Nephron progenitor cell (in vitro differentiated cells): ENCODE measurements at regions not wholly inside any gene's neighbourhood (a gene's known extent, or its start where the extent isn't known, plus 50 kb on each side); places are given as distances from the start of the nearest gene placed in this dataset.

Source experiments
- DNase-seq: peaks from one replicate; pipeline ENCODE4 v3.0.0; 2021
- H3K27ac Mint-ChIP-seq: 2 replicates; pipeline ENCODE4 v1.8.0; 2021; ENCODE audit warnings: mild to moderate bottlenecking, moderate library complexity, mixed read lengths
- H3K27me3 Mint-ChIP-seq: 2 replicates; pipeline ENCODE4 v1.8.0; 2021; ENCODE audit warnings: mild to moderate bottlenecking, low read depth, mixed read lengths; ENCODE audit not compliant: poor library complexity
- H3K36me3 Mint-ChIP-seq: 2 replicates; pipeline ENCODE4 v1.8.0; 2021; ENCODE audit warnings: low read depth, mixed read lengths
- H3K4me1 Mint-ChIP-seq: 2 replicates; pipeline ENCODE4 v1.8.0; 2021; ENCODE audit warnings: mixed read lengths
- H3K4me3 Mint-ChIP-seq: 2 replicates; pipeline ENCODE4 v1.8.0; 2021; ENCODE audit warnings: mild to moderate bottlenecking, moderate library complexity, mixed read lengths
- H3K9me3 Mint-ChIP-seq: 2 replicates; pipeline ENCODE4 v1.8.0; 2021; ENCODE audit warnings: mild to moderate bottlenecking, moderate library complexity, mixed read lengths
- TF ChIP-seq, protein P1 (sequence below): fragments of 200-600 bp; sonication (generic); IDR thresholded peaks from 2 replicates; pipeline ENCODE4 v1.5.0; 2021; ENCODE audit warnings: antibody characterized with exemption

DNA sequence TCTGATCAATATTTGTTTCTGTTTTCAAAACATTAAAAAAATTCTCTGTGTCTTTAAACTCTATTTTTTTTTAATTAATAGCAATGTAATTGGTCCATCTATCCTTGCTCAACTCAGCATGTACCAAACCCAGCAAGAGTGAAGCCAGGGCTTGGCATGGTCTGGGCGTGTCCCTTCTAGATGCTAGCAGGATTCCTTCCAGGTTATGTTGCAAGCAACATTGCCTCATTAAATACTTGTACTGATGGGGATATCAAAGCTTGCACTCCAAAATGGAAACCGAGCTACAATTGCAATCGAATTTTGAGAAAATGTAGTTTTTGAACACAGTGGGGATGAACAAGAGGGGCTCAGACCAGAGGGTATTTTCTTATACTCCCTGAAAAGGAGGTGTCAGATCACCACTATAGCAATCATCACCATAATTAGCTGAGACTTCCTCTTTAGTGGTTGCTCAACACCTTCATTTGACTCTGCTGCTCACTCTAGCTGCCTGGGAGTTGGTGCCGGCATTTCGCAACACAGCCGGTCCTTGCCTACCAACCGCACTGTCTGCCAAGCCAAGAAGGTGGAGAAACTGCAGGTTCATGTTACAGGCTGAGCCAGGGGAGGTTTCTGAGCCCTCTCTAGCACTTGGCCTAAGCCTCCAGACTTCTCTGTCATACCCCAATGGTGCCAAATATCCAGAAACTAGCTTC lies 67.8 kb upstream of the RALGAPA2 start:
- H3K27ac Mint-ChIP-seq: no peak overlapping the region
- peaks cover 5% of the 10 kb centered on the region for H3K27me3 Mint-ChIP-seq
- H3K4me3 Mint-ChIP-seq: no peak overlapping the region
- peaks cover 18% of the 10 kb centered on the region for H3K4me1 Mint-ChIP-seq
- DNase-seq: no peak
- H3K9me3 Mint-ChIP-seq: no peaks in the 10 kb centered on the region
- no peaks in the 10 kb centered on the region for H3K36me3 Mint-ChIP-seq
- TF ChIP-seq, protein P1, sequence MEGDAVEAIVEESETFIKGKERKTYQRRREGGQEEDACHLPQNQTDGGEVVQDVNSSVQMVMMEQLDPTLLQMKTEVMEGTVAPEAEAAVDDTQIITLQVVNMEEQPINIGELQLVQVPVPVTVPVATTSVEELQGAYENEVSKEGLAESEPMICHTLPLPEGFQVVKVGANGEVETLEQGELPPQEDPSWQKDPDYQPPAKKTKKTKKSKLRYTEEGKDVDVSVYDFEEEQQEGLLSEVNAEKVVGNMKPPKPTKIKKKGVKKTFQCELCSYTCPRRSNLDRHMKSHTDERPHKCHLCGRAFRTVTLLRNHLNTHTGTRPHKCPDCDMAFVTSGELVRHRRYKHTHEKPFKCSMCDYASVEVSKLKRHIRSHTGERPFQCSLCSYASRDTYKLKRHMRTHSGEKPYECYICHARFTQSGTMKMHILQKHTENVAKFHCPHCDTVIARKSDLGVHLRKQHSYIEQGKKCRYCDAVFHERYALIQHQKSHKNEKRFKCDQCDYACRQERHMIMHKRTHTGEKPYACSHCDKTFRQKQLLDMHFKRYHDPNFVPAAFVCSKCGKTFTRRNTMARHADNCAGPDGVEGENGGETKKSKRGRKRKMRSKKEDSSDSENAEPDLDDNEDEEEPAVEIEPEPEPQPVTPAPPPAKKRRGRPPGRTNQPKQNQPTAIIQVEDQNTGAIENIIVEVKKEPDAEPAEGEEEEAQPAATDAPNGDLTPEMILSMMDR: no peak

DNA sequence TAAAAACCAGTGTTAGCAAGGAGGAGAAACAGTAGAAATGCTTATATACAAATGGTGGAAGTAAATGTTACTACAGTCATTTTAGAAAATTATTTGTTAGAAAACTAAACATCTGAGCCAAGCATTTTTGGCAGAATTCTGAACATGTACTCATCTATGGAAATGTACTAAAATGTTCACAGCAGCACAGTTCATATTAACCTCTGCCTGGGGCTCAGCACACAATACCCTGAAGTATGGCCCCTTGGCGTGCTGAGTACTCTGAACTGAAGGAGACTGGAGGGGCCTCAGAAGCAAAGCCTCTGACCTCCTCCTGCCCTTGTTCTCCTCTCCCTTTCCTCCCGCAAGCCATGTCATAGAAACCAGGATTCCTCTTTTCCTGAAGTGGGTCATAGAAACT lies 66.2 kb upstream of the RALGAPA2 start:
- H3K4me1 Mint-ChIP-seq: peaks cover 23% of the 10 kb centered on the region
- peaks cover 7% of the 10 kb centered on the region for H3K9me3 Mint-ChIP-seq
- H3K4me3 Mint-ChIP-seq: no peak overlapping the region
- no peak overlapping the region for H3K27ac Mint-ChIP-seq
- no peaks in the 10 kb centered on the region for H3K36me3 Mint-ChIP-seq
- DNase-seq: no peak
- TF ChIP-seq, protein P1: no peak
- peaks cover 5% of the 10 kb centered on the region for H3K27me3 Mint-ChIP-seq

DNA sequence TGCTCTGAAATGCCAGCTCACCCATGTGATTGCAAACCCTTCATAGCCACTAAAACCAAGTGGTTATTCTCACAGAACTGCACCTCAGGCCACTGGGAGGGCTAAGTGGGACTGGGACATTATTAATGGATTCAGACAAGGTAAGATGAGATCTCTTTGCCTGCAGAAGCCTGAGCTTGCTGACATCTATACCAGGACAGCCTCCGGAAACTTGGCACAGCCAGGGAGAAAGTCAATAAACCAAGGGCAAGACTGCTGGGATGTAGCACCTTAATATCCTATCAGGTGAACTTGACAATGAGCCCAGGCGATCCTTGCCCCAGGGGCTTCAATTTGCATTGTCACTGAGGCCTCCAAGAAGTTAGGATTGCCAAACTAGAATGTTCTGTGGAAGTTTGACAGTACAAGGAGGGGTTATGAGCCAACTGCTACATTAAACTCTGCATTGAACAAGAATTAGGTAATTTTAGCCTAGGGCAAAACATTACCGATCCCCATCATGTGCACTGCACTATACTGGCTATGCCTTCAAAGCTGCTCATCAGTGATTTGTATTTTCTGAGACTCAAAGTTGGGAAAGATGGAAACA lies 60.1 kb upstream of the RALGAPA2 start:
- no peak overlapping the region for H3K4me3 Mint-ChIP-seq
- TF ChIP-seq, protein P1: no peak
- peaks cover 5% of the 10 kb centered on the region for H3K4me1 Mint-ChIP-seq
- peaks cover 19% of the 10 kb centered on the region for H3K9me3 Mint-ChIP-seq
- H3K36me3 Mint-ChIP-seq: no peaks in the 10 kb centered on the region
- DNase-seq: no peak
- H3K27ac Mint-ChIP-seq: no peak overlapping the region
- H3K27me3 Mint-ChIP-seq: peaks cover 3% of the 10 kb centered on the region

DNA sequence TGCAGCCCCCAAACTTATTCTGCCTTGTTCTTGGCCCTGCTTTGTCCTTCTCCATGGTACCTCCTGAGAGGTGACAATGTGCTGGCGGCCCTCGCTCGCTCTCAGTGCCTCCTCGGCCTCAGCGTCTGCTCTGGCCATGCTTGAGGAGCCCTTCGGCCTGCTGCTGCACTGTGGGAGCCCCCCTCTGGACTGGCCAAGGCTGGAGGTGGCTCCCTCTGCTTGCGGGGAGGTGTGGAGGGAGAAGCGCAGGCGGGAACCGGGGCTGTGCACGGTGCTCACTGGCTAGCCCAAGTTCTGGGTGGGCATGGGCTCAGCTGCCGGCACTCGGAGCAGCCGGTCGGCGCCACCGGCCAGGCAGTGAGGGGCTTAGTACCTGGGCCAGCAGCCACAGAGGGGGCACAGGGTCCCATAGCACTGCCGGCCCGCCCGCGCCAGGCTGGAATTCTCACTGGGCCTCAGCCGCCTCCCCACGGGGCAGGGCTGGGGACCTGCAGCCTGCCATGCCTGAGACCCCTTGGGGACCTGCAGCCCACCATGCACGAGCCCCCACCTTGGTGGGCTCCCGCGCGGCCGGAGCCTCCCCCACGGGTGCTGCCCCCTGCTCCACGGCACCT lies 55.9 kb upstream of the RALGAPA2 start:
- Mint-ChIP-seq H3K27me3 (peaks cover 3% of the 10 kb centered on the region), H3K4me3 (no peak overlapping the region), H3K36me3 (no peaks in the 10 kb centered on the region), H3K4me1 (peaks cover 5% of the 10 kb centered on the region), H3K9me3 (peaks cover 20% of the 10 kb centered on the region), H3K27ac (no peak overlapping the region)
- no peak for DNase-seq
- TF ChIP-seq, protein P1: no peak

DNA sequence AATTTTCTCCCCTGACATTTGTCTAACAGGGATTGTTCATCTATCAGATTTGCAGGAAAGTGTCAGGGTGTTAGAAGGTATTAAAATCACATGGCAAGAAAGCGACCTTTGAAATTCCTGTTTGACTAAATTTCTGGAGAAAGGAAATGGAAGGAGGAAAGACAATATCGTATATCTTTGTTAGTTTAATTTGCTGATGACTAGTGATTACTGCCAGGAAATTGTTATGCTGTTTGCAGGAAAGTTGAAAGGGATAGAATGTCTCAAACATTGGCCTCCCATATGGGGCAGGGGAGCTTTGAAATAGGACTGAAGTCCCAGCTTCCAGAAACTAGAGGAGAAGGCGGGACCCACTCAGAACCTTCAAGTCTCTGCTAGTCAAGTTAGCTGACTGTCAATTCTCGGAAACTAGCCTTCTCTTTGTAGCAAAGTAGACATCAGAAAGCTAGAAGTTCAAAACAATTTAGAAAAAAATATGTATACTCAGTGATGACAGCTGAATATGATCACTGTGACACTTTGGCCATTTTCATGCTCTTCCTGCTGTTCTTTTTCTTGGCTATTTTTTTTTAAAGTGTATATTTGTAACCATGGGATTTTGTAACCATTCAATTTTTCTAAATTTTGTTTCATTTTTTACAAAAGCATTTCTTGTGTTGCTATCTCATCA lies 53.4 kb upstream of the RALGAPA2 start:
- H3K27me3 Mint-ChIP-seq: no peaks in the 10 kb centered on the region
- H3K36me3 Mint-ChIP-seq: no peaks in the 10 kb centered on the region
- DNase-seq: no peak
- peaks cover 5% of the 10 kb centered on the region for H3K4me1 Mint-ChIP-seq
- peaks cover 20% of the 10 kb centered on the region for H3K9me3 Mint-ChIP-seq
- TF ChIP-seq, protein P1: no peak
- no peak overlapping the region for H3K27ac Mint-ChIP-seq
- no peak overlapping the region for H3K4me3 Mint-ChIP-seq
